ENCODE measurements at regions not wholly inside any gene's neighbourhood (a gene's known extent, or its start where the extent isn't known, plus 50 kb on each side); places are given as distances from the start of the nearest gene placed in this dataset.
"Not testable (repeated sequence)": the region's sequence is repeated elsewhere in the genome, so short reads cannot be mapped to it uniquely, and the experiment has no call there.

DNA sequence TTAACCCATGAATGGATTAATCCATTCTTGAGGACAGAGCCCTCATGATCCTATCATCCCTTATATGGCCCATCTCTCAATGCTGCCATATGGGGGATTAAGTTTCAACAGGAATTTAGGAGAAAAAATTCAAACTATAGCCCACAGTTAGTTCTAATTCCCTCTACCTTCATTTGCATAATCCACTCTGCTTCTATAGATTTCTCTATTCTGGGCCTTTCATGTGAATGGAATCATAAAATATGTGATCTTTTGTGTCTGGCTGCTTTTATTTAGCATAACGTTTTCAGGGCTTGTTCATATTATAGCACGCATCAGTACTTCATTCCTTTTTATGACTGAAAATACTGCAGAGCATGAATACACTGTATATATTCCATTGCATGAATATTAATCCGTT is 55.4 kb downstream of the CTSL start:
- no peak for DNase-seq

DNA sequence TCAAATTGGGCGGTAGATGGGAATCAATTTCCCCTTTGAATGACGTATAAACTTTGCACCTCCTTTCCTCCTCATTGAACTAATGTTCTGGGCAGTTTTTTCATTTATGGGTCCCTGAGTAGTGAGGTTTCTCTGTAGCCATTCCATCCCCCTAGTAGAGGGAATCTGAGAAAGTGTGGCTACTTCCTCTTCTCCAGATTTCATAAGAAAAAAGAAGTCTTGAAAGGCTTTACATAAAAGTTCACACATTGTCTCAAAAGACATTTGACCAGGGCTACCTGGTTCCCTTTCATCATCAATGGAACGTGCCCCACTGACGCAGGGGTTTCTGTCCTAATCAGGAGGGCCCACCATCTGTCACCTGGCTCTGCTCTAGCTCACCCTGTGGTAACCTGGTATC is 57.3 kb downstream of the CTSL start:
- DNase-seq = no peak

DNA sequence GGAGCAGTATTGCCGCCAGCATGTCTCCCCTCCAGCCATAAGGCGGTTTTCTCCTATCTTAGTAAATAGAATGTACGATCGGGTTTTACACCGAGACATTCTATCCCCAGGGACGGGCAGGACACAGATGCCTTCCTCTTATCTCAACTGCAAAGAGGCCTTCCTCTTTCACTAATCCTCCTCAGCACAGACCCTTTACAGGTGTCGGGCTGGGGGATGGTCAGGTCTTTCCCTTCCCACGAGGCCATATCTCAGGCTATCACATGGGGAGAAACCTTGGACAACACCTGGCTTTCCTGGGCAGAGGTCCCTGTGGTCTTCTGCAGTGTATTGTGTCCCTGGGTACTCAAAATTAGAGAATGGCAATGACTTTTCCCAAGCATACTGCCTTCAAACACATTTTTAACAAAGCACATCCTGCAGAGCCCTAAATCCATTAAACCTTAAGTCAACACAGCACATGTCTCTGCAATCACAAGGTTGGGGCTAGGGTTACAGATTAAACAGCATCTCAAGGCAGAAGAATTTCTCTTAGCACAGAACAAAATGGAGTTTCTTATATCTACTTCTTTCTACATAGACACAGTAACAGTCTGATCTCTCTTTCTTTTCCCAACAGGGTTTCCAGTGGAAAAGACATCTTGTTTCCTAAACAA is 59.5 kb downstream of the CTSL start:
- not testable (repeated sequence) for DNase-seq

DNA sequence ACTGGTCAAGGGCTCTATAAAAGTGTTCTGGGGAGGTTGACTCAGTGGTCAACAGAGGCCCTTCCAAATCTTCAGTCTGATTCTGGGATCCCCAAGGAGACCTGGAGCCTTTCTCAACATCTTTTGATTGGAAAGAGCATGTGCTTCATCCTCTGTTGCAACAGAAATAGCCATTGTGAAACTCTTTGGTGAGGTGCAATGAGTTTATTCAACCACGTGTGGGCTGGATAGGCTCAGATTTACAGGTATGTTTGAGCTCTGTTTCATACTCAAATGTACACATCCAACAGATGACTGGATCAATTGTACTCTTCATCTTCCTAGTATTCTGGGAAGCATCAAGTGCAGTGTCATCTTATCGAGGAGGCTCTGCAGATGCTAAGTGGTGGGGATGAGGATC is 60.5 kb downstream of the CTSL start:
- DNase-seq = no peak

DNA sequence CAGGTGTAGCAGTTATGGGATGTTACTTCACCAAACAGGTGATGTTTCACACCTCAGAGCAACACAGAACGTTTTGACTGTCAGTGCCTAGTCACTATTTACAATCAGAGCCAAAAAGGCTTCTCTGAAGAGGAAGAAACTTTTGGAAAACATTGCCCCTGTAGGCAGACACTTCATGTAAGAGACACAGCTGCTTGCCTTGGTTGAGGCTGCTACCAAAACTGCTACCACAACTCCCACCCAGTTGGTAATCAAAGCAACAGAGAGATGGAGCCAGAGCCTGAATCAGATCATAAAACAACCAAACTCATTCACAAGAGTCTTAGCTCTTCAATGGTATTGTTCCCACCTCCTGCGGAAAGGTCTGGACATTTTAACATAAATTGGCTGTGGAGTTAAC is 61.0 kb downstream of the CTSL start:
- DNase-seq = no peak

DNA sequence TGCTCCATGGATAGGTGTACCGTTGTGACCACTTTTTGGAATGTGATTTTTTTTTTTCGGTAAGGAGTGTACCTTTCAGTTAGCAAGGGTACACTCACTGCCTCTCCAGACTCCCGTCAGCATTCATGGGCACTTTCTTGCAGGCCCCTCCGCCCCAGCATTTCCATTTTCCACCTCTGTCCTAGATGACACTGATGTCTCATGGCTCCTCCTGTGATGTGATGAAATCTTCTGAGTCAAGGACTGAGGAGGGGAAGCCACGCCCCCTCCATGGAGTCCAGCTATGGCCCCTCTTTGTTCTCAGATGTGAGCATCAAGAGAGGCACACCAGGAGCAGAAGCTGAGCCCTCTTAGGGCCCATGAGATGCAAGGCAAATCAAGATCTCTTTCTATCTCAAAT is 61.8 kb downstream of the CTSL start:
- no peak for DNase-seq

DNA sequence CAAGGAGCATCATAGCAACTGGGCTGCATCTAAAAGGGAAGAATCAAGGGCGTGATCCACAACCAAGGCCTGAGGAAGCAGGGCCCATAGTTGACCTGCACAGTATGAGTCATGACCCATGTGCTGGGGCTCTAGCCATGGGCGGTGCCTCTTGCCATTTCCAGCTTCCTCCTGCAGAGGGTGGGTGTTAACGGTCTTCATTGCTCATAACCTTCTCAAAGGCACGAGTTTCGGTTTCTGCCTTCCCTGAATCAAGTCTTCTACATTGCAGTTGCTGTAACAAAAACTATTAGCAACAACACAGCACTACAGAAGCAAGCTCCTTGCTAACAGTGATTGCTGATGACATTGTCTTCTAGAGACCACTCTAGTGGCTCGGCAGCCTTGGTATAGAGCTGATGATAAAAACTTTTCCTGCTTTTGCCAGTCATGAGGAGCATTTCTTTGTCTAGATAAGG is 66.9 kb downstream of the CTSL start:
- no peak for DNase-seq

DNA sequence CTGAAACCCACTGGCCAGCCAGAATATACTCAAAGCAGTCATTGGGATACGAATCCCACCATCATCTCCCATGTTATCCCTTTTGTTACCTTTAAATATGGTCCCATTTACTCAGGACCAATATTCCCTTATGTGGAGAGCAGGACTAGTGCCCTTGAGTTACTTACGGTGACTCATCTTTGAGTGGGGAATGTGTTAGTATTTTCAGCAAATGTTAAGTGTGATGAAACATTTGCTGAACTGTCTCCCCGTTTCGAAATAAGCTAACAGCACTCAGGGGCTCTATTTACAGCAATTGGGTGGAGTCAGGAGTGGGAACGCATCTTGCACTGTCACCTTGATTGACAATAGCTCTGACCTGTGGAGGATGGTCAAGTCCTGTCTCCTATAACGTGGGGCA is 67.4 kb downstream of the CTSL start:
- no peak for DNase-seq

DNA sequence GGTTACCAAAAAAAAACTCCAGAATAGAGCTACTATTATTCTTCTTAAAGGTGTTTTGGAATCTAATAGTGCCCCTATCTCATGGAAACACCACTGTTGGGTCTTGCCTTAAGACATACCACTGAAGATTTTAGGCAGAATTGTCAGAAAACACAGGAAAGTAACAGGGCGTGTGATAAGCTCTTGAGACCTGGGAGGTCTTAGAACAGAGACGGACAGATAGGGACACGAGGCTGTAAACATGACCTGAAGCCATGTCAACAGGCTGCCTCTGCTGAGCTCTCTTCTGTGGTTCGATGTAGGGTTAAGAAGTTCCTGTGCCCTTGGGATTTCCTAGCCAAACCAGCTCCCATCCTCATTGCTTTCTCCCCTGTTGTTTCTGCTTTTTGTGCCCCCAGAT is 69.3 kb downstream of the CTSL start:
- DNase-seq = no peak

DNA sequence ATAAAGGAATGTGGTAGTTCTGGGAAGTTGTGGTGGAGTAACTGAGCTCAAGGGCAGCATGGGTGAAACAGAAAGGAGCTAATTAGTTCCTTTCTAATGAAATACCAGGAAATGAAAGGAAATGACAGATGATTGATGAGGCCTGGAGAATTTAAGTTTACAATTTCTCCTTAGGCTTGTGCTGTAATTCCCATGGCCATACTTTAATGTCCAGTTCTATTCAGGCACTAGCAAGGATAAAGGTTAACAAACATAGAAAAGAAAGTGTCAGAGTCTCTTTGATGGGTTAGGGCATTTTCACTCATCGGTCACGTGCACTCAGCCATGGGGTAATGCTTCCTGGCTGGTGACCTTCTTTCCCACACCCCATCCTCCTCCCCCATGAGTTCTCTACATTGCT is 70.3 kb downstream of the CTSL start:
- DNase-seq = no peak

DNA sequence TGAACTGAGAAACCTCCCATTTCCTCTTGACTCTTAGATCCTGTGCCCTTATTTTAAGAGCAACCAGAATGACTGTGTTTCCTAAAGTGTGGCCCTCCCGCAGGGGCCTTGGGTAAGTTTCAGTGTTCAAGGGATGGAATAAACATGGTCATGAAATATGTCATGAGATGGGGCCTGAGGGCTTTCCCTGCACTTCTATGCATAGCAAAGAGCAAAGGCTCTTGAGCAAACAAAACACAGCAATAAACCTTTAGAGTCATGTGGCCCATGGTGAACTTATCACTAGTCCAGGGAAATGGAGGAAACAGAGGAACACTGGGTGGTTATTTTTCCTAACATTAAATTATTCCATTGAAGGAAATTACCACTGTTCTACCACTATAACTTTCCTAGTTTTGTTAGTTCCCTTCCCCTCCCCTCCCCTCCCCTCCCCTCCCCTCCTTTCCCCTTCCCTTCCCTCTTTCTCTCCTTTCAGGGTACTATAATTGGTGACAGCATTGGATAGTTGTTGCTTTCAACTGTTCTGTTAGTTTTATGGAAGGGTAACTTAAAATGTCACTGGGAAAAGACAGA is 72.4 kb downstream of the CTSL start:
- no peak for DNase-seq

DNA sequence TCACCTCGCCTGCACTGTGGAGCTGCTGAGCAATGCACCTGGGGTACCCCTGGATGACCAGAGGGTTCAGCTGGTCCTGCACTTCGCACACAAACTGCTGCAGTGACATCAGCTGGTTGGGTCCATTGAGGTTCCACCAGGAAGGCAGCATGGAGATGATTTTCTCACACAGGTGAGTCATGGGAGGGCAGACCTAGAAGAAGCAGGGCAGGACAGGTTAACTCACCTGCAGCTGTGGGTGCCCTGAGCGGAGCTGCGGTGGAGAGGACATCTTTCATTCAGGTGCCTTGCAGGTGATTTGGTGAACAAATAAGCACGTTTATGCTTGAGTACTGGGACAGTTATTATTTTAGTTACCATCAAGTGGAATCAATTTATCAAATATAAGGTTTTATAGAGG is 73.6 kb downstream of the CTSL start:
- no peak for DNase-seq

DNA sequence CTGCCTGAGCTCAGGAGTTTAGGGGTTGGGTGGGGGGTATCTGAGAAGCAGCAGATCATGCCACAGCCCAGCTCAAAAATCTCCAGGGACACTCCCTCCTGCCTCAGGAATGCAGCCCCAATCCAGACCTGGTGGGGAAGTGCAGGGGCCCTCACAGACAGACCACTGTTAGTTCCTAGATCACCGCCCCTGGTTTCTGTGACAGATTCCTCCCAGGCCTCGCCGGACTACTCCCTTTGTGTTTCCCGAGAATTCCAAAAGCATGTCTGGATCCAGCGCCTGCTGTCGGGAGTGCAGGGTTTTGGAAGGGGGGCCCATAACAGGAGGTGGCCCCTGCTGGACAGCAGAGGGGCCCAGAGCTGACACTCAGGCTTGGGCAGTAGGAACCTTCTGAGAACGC is 74.5 kb downstream of the CTSL start:
- no peak for DNase-seq

DNA sequence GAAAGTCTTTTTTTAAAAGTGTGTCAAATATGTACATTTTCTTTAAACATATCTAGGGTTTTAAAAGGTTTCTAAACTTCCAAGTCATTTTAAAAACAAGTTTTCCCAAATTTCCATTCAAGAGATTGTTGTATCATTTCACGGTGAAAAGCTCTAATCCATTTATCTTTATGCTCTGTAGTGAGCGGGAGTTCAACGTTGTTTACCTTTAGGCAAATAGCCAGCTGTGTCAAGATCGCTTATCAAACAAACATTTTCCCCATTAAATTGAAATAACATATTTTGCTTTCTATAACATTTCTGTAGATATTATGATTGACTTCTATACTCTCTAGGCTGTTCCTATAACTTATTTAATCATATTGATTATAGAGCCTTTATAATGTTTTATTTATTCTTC is 75.1 kb downstream of the CTSL start:
- no peak for DNase-seq

DNA sequence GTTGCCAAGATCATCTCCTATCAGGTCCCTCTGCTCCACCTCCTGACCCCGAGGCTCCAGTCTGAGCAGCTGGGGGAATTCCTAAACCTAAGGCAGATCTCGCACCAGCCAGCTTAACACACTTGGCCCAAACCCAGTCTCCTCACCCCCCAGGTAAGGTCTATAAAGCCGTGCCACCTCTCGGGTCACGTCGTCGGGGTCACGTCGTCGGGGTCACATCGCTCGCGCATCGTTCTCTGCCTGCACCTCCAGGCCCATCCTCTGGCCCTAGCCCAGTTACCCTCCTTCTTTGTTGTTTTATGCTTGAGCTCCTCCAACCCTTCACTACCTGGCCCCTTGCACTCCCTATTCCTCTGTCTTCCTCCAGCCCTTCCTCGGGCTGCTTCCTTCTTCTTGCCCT is 77.2 kb downstream of the CTSL start:
- no peak for DNase-seq

DNA sequence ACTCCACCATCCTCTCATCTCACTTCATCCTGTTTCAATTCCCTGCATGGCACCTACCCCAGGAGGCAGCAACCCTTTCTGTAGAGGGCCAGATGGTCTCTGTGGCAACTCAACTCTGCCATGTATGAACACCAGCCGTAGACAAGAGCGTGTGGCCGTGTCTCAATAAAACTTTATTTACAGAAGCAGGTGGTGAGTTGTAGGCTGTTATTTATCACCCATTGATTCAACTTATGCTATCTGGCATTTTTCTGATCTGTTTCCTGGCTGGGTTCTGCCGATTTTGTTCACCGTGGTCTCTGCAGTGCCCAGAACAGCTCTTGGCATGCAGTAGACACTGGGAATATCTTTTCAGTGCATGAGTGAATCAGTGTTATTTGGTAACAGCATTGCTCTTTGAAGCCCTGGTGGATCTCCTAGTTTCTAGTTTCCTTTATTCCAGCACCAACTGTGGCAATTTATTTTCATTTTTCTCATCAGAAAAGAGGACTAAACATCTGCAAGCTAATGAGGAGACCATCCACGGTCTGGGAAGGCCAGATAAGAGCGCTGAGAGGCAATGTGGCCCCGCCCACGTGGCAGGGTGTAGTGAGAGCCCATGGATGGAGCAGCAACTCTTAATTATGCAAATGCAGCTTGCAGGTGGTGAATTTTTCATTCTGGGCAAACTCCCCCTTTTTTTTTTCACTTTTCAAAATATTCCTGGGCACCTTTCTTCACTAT is 77.9 kb downstream of the CTSL start:
- DNase-seq = no peak

DNA sequence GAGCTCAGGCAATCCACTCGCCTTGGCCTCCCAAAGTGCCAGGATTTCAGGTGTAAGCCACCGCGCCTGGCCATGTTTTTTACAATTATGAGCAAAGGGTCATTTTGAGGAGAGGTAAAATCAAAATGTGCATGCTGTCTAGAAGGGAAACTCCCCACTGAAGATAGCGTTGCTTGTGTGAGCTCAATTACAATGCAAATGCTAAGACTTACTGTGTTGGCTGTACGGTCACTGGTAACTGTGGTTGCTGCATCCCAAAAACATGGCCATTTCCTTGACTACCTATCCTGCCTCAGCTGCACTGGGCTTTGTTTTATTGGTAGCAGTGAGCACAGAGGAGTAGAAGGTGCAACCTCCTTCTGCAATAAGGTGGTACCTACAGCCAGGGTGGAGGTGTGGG is 77.4 kb upstream of the SPATA31E1 start:
- no peak for DNase-seq

DNA sequence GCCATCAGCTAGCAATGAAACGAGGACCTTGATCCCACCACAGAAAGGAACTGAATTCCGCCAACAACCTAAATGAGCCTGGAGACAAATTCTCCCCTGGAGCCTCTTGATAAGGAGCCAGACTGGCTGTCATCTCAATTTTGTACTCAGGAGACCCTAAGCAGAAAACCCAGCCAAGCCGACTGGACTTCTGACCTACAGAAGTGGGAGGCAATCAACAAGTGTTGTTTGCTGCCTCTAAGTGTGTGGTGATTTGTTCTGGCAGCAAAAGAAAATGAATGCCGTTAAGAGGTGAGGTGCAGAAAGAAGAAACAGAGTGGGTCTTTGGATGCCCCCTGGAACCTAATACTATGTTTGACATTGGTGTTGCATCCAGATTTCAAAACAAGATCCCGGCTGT is 72.7 kb upstream of the SPATA31E1 start:
- DNase-seq = no peak

DNA sequence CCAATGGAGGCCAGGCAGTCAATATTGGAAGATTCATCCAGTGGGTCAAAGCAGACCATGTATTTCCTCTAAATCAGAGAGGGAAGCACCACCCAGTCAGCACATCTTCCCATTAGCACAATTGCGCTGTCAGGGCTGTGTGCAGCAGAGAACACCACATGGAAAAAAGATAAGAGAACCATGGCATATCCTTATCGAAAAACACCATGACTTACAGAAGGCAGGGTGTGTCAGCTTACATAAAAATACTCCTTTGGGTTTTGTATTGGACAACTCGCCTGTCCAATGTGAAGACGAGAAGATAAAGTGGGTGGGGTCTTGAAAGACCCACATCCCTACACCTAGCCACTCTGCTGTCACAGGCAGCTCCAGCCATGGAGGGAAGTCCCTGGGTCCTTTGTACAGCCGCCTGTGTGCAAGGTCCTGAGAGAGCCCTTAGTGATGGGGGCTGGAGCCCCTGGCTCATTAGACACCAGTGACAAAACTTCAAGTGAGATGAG is 71.9 kb upstream of the SPATA31E1 start:
- no peak for DNase-seq

DNA sequence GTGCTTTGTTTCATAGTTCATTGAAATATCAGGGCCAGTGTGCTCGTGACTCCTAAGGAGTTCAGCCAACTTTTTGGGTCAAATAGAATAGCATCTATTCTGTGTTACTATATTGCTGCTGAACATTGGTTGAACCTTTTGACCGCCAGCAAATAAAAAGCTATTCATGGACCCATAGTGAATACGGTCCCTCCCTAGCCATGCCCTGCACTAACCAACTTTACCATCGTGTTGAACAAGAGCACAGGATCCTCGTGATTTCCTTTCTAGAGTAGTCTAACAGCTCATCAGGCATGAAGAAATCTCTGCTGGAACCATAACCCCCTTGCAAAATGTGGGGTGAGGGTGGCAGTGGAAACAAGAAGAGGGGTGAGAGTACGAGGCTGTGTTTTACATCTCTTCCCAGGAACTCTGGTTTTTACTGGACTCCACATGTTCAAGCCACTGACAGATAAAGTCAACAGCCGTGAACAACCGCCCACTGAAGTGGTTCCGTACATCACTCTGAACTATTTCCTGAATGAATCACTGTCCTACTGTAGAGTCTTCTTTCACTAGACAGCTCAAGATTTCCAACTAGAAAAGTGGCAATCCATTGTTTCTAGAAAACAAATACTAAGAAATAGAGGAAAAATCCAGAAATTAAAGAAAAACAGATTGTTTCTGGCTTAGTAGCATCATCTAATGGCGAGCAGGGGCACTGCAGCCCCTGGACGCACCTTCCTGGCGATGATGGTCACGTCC is 70.1 kb upstream of the SPATA31E1 start:
- DNase-seq = no peak

DNA sequence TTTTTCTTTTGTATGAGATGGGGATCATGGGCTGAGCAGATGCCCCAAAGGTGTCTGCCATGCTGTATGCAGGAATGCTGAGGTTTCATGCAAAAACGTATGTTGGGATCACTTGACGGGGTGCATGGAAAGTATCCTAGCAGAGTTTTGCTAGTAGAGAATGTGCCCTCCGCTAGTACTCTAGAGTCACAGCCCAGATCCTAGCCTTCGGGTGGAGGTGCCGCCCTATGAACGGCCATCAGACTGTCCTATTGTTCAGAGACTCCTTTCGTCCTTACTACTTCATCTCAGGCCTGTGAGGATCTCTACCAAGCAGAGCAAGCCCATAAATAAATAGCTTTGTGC is 69.6 kb upstream of the SPATA31E1 start:
- no peak for DNase-seq

DNA sequence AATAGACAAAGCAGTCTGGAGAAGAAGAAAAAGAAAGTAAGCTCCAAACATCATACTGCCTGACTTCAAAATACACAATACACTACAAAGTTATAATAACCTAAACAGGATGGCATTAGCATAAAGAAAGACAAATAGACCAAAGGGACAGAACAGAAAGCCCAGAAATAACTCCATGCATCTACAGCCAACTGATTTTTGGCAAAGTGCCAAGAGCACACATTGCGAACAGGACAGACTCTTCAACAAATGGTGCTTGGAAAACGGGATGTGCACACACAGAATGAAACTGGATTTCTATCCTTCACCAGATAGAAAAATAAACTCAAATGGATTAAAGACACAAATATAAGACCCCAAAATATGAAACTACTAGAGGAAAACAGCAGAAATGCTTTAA is 66.6 kb upstream of the SPATA31E1 start:
- peak; percentile 41 for DNase-seq

DNA sequence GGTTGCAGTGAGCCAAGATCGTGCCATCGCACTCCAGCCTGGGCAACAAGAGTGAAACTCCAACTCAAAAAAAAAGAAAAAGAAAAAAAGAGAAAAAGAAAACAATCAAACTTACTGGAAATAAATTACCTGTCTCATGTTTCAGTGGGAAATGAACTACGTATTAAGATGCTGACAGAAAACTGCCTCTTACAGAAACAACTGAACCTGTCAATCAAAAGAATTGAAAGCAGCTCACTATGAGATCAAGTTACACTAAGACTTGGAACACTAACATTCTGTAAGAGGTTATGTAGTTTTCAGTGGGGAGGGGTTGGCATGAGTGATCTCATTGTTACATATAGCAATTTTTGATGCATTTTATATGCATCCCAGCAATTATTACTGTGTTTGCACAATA is 64.4 kb upstream of the SPATA31E1 start:
- no peak for DNase-seq

Measured in NCI-H748 treated with DMSO at 0.1 percent for 48 hours (cell line).